HUDEP-2 (cell line): ENCODE measurements at regions not wholly inside any gene's neighbourhood (a gene's known extent, or its start where the extent isn't known, plus 50 kb on each side); places are given as distances from the start of the nearest gene placed in this dataset.

Source experiments
- DNase-seq, 76 experiments: peaks; one replicate each; lab custom pipeline; 2025; ENCODE audit not compliant: unreplicated experiment in 76 of 76; lab: John Stamatoyannopoulos, UW

- DNase-seq = no peak
Observed at GRCh38 chr7:33750177-33750576, 155.2 kb upstream of the BMPER start.

GRCh38 chr7:33751443-33751842 is 153.9 kb upstream of the BMPER start:
- no peak for DNase-seq

GRCh38 chr7:33753881-33754525 is 151.3 kb upstream of the BMPER start:
- DNase-seq = no peak

- no peak for DNase-seq
Observed at GRCh38 chr7:33754933-33755928, 150.1 kb upstream of the BMPER start.

GRCh38 chr7:33757050-33757449 is 148.3 kb upstream of the BMPER start:
- DNase-seq = no peak

GRCh38 chr7:33757563-33758165 is 147.7 kb upstream of the BMPER start:
- DNase-seq = peak in 18 of 76 experiments; percentile 1 to 32 (median 10)

- DNase-seq = no peak
Observed at GRCh38 chr7:33760146-33760545, 145.2 kb upstream of the BMPER start.

GRCh38 chr7:33760834-33761233 is 144.5 kb upstream of the BMPER start:
- no peak for DNase-seq

GRCh38 chr7:33761449-33762080 is 143.8 kb upstream of the BMPER start:
- no peak for DNase-seq

- DNase-seq = no peak
Observed at GRCh38 chr7:33762151-33762910, 143.0 kb upstream of the BMPER start.

- no peak for DNase-seq
Observed at GRCh38 chr7:33762911-33763306, 142.4 kb upstream of the BMPER start.

- no peak for DNase-seq
Observed at GRCh38 chr7:33764752-33765451, 140.4 kb upstream of the BMPER start.

GRCh38 chr7:33766405-33766804 is 138.9 kb upstream of the BMPER start:
- DNase-seq = no peak

GRCh38 chr7:33769930-33770329 is 135.4 kb upstream of the BMPER start:
- no peak for DNase-seq

GRCh38 chr7:33770576-33770975 is 134.8 kb upstream of the BMPER start:
- no peak for DNase-seq

- no peak for DNase-seq
Observed at GRCh38 chr7:33771422-33771821, 133.9 kb upstream of the BMPER start.

GRCh38 chr7:33773053-33773452 is 132.3 kb upstream of the BMPER start:
- no peak for DNase-seq

- DNase-seq = no peak
Observed at GRCh38 chr7:33774762-33775523, 130.4 kb upstream of the BMPER start.

- DNase-seq = no peak
Observed at GRCh38 chr7:33775790-33776189, 129.5 kb upstream of the BMPER start.
